Natural killer cell (primary cell): ENCODE measurements at regions not wholly inside any gene's neighbourhood (a gene's known extent, or its start where the extent isn't known, plus 50 kb on each side); places are given as distances from the start of the nearest gene placed in this dataset.

Experiments
- ATAC-seq, 3 donors: fragments of 150-1000 bp in 2 of 3; fragments of 200-7000 bp in 1 of 3; cut with Tn5 transposase; 1 replicate in 1 of 3; 2 replicates in 2 of 3; pipeline ENCODE4 v1.10.0; 2021; ENCODE audit warnings: mild to moderate bottlenecking in 2 of 3, moderate library complexity in 2 of 3
- DNase-seq, 2 donors: peaks; one replicate each; pipeline versions ENCODE4 v3.0.0 to v3.0.0-alpha.2; 2013 to 2021; ENCODE audit warnings: mixed read lengths in 1 of 2
- H3K27ac ChIP-seq: one replicate; pipeline ENCODE4 v1.5.1; 2013; ENCODE audit warnings: mild to moderate bottlenecking, low read length
- H3K27me3 ChIP-seq: one replicate; pipeline ENCODE4 v1.6.1; 2013; ENCODE audit warnings: low read length; ENCODE audit not compliant: control insufficient read depth, insufficient read depth
- H3K36me3 ChIP-seq: one replicate; pipeline ENCODE4 v1.6.1; 2013; ENCODE audit warnings: low read length; ENCODE audit not compliant: control insufficient read depth, insufficient read depth
- H3K4me1 ChIP-seq: one replicate; pipeline ENCODE4 v1.6.1; 2013; ENCODE audit warnings: low read length; ENCODE audit not compliant: control insufficient read depth, insufficient read depth
- H3K4me3 ChIP-seq: one replicate; pipeline ENCODE4 v1.5.1; 2013; ENCODE audit warnings: low read length
- H3K9me3 ChIP-seq: one replicate; pipeline ENCODE4 v1.6.1; 2013; ENCODE audit warnings: low read length; ENCODE audit not compliant: control insufficient read depth, insufficient read depth
- H3K27ac Mint-ChIP-seq, 2 donors: one replicate each; pipeline ENCODE4 v1.8.0; 2022; ENCODE audit warnings: mild to moderate bottlenecking in 2 of 2, mixed read lengths in 2 of 2, moderate library complexity in 1 of 2
- H3K27me3 Mint-ChIP-seq, 2 donors: one replicate each; pipeline ENCODE4 v1.8.0; 2022; ENCODE audit warnings: low read depth in 2 of 2, mixed read lengths in 2 of 2
- H3K36me3 Mint-ChIP-seq: one replicate; pipeline ENCODE4 v1.8.0; 2022; ENCODE audit warnings: mixed read lengths
- H3K4me1 Mint-ChIP-seq, 2 donors: one replicate each; pipeline ENCODE4 v1.8.0; 2022; ENCODE audit warnings: mixed read lengths in 2 of 2
- H3K4me3 Mint-ChIP-seq: one replicate; pipeline ENCODE4 v1.8.0; 2022; ENCODE audit warnings: mild to moderate bottlenecking, moderate library complexity, mixed read lengths
- H3K9me3 Mint-ChIP-seq, 2 donors: one replicate each; pipeline ENCODE4 v1.8.0; 2022; ENCODE audit warnings: mixed read lengths in 2 of 2
- WGBS: methylation state at CpG from one replicate; pipeline ENCODE4 v1.1.7; 2013; ENCODE audit warnings: missing lambda C conversion rate; ENCODE audit not compliant: insufficient coverage; 5-methylcytosine and 5-hydroxymethylcytosine counted together
- intact Hi-C: fragments of 100-400 bp; cut with micrococcal nuclease; formaldehyde crosslinking; loops from one replicate; pipeline ENCODE4 v1.14.2; 2022
- TF ChIP-seq, protein P1 (sequence below): fragments of 200-600 bp; IDR thresholded peaks from one replicate; pipeline ENCODE4 v1.8.0; 2022; ENCODE audit warnings: antibody characterized with exemption

DNA sequence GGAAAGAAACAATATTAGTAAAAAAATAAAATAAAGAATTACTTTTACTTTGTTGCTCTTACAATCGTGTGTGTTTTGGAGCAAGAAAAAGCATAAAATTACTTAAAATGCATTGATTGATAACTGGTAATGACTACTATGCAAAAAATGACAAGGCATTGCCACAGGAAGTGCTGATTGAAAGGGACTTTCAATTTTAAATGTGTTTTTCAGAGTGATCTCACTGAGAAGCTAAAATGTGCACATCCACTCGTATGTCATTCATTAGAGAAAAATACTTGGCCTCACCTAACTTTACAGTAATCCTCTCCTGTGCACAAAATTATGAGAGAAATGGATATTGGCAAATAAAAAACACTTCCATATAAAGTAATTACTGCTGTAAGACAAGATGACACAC is 934.9 kb downstream of the SLITRK6 start:
- H3K36me3 Mint-ChIP-seq: no peaks in the 10 kb centered on the region
- Histone ChIP-seq H3K4me1 (no peaks in the 10 kb centered on the region), H3K27ac (no peak overlapping the region), H3K36me3 (no peaks in the 10 kb centered on the region), H3K9me3 (no peaks in the 10 kb centered on the region), H3K27me3 (no peaks in the 10 kb centered on the region), H3K4me3 (no peak overlapping the region)
- DNase-seq (no peak), ATAC-seq (no peak)
- H3K4me1 Mint-ChIP-seq: no peaks in the 10 kb centered on the region
- intact Hi-C loops: no loop called here
- no peak overlapping the region for H3K27ac Mint-ChIP-seq
- TF ChIP-seq, protein P1, sequence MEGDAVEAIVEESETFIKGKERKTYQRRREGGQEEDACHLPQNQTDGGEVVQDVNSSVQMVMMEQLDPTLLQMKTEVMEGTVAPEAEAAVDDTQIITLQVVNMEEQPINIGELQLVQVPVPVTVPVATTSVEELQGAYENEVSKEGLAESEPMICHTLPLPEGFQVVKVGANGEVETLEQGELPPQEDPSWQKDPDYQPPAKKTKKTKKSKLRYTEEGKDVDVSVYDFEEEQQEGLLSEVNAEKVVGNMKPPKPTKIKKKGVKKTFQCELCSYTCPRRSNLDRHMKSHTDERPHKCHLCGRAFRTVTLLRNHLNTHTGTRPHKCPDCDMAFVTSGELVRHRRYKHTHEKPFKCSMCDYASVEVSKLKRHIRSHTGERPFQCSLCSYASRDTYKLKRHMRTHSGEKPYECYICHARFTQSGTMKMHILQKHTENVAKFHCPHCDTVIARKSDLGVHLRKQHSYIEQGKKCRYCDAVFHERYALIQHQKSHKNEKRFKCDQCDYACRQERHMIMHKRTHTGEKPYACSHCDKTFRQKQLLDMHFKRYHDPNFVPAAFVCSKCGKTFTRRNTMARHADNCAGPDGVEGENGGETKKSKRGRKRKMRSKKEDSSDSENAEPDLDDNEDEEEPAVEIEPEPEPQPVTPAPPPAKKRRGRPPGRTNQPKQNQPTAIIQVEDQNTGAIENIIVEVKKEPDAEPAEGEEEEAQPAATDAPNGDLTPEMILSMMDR: no peak
- 70% methylated on average over 2 of the region's 2 CpGs for WGBS
- peaks cover 12 to 20% of the 10 kb centered on the region in 2 donors for H3K9me3 Mint-ChIP-seq
- H3K4me3 Mint-ChIP-seq: no peak overlapping the region
- H3K27me3 Mint-ChIP-seq: no peaks in the 10 kb centered on the region

DNA sequence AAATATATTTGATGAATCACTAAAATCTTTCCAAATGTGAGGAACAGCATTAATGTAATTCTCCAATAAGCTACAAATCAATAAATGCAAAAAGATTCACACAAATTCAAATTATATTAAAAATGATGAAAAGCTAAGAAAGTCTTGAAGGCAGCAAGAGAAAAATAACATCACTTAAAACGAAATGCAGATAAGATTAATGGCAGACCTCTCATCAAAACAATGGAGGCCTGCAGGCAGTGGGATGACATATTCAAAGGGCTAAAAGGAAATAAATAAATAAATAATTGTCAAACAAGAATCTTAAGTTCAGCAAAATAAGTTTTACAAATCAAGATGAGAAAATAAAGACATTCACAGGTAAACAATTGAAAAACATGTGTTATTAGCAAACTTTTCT is 952.1 kb downstream of the SLITRK6 start:
- TF ChIP-seq, protein P1: no peak
- Mint-ChIP-seq H3K27ac (no peak overlapping the region), H3K4me1 (no peaks in the 10 kb centered on the region), H3K4me3 (no peak overlapping the region), H3K27me3 (no peaks in the 10 kb centered on the region), H3K36me3 (peaks cover 6% of the 10 kb centered on the region), H3K9me3 (peaks cover 9 to 17% of the 10 kb centered on the region in 2 donors)
- H3K27ac ChIP-seq: no peak overlapping the region
- ATAC-seq: no peak
- no peaks in the 10 kb centered on the region for H3K4me1 ChIP-seq
- no peak overlapping the region for H3K4me3 ChIP-seq
- H3K9me3 ChIP-seq: peaks cover 2% of the 10 kb centered on the region
- no peak for DNase-seq
- no peaks in the 10 kb centered on the region for H3K36me3 ChIP-seq
- intact Hi-C loops: no loop called here
- H3K27me3 ChIP-seq: no peaks in the 10 kb centered on the region
- whole genome bisulfite sequencing: 60% methylated on average over 1 of the region's 1 CpG

GRCh38 chr13:84845907-84846619 is 953.2 kb downstream of the SLITRK6 start:
- peaks cover 6% of the 10 kb centered on the region for H3K36me3 Mint-ChIP-seq
- Histone ChIP-seq H3K9me3 (peaks cover 2% of the 10 kb centered on the region), H3K27me3 (no peaks in the 10 kb centered on the region), H3K27ac (no peak overlapping the region), H3K4me1 (no peaks in the 10 kb centered on the region), H3K36me3 (no peaks in the 10 kb centered on the region), H3K4me3 (no peak overlapping the region)
- DNase-seq (no peak), ATAC-seq (no peak)
- no peak overlapping the region for H3K4me3 Mint-ChIP-seq
- 79% methylated on average over 4 of the region's 4 CpGs for WGBS
- no peak overlapping the region for H3K27ac Mint-ChIP-seq
- peaks cover 9 to 17% of the 10 kb centered on the region in 2 donors for H3K9me3 Mint-ChIP-seq
- no peaks in the 10 kb centered on the region for H3K27me3 Mint-ChIP-seq
- intact Hi-C loops: no loop called here
- TF ChIP-seq, protein P1: no peak
- no peaks in the 10 kb centered on the region for H3K4me1 Mint-ChIP-seq

- Mint-ChIP-seq H3K4me1 (no peaks in the 10 kb centered on the region), H3K4me3 (no peak overlapping the region), H3K9me3 (peaks cover 6 to 13% of the 10 kb centered on the region in 2 donors), H3K36me3 (peaks cover 6% of the 10 kb centered on the region), H3K27ac (no peak overlapping the region), H3K27me3 (no peaks in the 10 kb centered on the region)
- Histone ChIP-seq H3K4me1 (no peaks in the 10 kb centered on the region), H3K27me3 (no peaks in the 10 kb centered on the region), H3K9me3 (no peaks in the 10 kb centered on the region), H3K36me3 (no peaks in the 10 kb centered on the region), H3K27ac (no peak overlapping the region), H3K4me3 (no peak overlapping the region)
- no CpG with 5 or more reads among the region's 1 CpG for WGBS
- intact Hi-C loops: no loop called here
- DNase-seq: no peak
- ATAC-seq: no peak
- TF ChIP-seq, protein P1: no peak
Measured at GRCh38 chr13:84844473-84844872, 954.7 kb downstream of the SLITRK6 start.
